GM19328 (cell line): ENCODE measurements at regions not wholly inside any gene's neighbourhood (a gene's known extent, or its start where the extent isn't known, plus 50 kb on each side); places are given as distances from the start of the nearest gene placed in this dataset.

Experiments used
- ATAC-seq: cut with Tn5 transposase; IDR thresholded peaks from one replicate; pipeline ENCODE4 v1.9.1; 2021; ENCODE audit warnings: mild to moderate bottlenecking, moderate library complexity; ENCODE audit not compliant: unreplicated experiment

DNA sequence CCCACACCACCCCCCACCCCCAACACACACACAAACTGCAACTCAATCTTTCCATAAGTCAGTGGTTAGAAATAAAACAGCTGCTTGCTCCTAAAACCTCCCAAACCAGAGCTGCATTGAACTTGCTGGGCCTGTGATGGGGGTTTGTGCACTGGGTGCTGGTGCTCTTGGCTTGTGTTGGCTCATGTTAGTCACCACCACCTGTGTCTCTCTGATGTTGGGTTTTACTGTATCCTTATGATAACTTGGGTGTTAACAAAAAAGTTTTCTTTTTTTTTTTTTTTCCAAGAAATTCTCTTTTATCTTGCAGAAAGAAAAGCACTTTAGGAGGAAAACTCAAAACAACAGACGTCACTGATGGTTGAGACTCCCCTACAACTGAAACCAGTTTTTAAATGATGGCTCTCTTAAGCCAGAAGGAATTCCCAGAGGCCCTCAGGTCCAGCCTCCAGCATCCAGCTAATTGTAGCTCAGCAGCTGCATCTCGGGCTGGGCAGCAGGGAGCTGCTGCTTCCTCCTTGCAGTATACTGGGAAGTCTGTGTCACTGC, 79.9 kb upstream of the DRD2 start:
- no peak for ATAC-seq

DNA sequence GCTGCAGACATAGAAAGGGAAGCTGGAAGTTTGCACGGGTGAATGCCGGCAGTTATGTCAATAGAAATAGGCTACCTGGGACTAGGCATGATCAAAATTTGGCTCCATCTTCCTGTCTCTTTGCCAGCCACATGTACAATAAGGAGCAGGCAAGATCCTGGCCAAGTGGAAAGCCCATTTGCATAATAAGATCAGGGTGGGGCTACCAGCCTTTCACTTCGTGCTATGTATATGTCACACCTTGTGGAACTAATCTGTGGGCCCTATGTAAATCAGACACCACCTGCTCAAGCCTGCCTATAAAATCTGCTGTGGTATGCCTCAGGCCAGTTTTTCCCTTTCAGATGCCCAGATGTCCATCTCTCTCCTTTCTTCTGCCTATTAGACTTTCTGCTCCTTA, 79.3 kb upstream of the DRD2 start:
- ATAC-seq: no peak

DNA sequence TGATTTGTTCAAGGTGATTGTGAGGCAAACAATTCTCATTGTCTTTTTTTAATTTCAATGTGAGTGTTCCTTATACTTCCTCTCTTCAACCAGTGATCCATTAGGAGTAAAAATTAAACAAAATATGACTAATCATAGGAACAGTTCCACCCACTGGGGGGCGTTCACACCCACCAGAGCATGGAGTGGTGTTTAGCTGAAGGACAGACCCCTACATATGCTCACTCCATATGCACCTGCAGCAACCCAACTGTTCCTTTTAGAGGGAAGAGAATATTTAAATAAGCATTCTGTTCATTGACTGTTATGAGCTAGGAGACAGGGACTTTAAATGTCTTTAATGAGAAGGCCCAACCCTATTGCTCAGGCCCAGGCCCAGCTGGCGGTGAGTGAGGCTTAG, 78.7 kb upstream of the DRD2 start:
- no peak for ATAC-seq

DNA sequence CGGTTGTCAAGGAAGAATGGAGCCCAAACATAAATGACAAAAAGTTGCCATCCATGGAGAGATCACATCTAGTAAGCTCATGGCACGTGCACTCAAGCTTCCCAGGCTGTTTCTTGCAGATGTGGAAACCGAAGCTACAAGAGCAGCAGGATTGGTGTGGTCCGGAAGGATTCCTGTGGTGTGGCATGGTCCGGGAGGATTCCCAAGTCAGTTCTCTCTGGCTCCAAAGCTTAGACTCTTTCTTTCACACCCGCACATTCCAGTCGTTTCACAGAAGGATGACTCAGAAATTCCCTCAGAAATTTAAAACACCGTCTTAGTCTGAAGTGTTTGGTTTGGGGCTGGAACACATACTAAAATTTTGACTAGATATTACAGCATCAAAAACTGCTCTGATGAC, 78.0 kb upstream of the DRD2 start:
- ATAC-seq: no peak

DNA sequence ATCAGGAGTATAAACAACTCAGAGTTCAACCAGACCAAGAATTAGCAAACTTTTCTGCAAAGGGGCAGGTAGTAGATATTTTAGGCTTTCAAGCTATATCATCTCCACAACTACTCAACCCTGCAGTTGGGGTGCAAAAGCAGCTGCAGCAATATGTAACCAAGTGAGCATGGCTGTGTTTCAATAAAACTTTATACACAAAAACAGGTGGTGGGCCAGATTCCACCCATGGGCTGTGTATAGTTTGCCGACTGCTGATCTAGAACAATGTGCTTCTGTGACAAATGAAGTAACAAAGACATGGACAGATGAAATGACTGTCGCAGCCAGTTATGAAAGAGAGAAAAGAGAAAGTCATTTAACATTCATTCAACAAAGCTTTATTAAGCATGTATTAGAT, 77.1 kb upstream of the DRD2 start:
- no peak for ATAC-seq

DNA sequence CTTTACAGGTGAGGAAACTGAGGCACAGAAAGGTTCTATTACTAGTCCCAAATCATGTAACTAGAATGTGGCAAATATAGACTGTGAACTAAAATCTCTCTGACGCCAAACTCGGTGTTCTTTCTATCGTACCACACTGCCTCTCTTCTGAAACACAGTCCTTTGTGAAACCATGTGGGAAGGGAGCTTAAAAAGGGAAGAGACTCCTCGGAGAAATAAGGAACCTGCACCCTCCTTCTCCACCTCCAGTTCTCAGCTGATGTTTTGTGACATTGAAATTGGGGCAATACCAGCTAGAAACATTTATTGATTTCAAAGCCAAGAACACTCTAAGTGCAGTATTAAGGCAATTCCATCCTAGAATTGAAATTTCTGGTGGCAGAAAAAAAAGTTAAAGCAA, 76.4 kb upstream of the DRD2 start:
- ATAC-seq: no peak

DNA sequence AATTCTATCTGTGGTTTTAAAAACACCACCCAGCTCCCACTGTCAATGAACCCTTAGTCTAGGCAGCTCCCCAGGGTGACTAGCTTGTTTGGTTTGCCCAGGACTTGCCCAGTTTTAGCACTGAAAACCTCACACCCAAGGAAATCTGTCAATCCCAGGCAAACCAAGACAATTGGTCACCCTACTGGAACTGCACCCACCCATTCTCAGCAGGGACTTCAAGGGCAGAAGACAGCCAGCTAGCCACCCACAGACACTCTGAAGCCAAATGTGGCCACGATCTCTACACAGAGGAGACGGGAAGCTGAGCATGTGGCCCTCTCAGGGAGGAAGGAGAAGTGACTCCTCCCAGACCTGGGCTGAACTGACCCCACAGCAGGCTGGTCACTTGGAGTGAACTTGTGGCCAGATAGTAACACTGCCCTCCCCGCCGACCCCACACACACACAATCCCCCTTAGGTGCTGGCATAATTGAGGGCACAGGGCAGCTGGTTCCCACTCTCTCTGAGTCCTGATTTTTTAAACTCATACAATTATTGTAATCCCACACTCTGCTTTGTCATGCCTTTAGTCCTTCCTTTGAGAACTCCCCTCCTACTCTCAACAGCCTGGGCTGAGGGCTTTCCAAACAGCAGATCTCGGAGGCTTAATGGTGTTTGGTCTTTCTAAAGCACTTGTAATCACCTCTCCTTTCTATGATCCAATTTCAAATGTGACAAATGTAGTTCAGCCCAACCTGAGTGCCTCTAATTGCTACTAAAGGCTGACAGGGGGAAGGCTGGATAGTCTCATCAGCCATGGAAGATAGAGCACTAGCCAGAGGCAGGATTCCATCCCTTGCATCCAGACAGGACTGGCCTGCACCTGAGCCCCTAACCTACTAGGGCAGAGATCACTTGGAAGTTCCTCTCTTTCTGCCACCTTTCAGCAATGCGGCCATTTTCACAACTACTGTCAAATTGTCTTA, 74.7 kb upstream of the DRD2 start:
- ATAC-seq: no peak

DNA sequence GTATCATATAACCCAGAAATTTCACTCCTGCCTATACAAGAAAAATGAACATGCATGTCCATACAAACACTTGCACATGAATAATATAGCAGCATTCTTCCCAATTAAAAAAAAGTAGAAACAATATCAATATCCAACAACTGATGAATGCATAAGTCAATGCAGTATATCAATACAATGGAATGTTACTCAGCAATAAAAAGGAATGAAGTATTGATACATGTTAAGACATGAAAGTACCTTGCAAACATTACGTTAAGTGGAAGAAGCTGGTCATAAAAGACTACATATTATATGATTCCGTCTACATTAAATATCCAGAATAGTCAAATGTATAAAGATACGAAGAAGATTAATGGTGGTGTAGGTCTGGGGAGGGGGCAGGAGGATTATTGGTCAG, 73.9 kb upstream of the DRD2 start:
- ATAC-seq: no peak

DNA sequence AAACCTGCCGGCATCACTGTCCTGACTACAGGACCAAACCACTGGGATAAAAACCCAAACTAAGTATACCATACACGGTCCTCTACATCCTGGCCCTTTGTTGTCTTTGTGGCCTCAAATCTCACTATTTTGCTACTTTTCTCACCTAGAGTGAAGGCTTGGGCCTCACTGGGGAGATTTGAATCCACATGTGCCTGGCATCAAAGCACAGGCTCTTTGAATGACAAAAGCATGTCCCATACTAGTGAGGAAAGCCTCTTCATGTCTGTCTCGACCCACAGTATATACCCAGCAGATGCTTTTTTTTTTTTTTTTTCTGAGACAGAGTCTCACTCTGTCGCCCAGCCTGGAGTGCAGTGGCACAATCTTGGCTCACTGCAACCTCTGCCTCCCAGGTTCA, 72.5 kb upstream of the DRD2 start:
- no peak for ATAC-seq

DNA sequence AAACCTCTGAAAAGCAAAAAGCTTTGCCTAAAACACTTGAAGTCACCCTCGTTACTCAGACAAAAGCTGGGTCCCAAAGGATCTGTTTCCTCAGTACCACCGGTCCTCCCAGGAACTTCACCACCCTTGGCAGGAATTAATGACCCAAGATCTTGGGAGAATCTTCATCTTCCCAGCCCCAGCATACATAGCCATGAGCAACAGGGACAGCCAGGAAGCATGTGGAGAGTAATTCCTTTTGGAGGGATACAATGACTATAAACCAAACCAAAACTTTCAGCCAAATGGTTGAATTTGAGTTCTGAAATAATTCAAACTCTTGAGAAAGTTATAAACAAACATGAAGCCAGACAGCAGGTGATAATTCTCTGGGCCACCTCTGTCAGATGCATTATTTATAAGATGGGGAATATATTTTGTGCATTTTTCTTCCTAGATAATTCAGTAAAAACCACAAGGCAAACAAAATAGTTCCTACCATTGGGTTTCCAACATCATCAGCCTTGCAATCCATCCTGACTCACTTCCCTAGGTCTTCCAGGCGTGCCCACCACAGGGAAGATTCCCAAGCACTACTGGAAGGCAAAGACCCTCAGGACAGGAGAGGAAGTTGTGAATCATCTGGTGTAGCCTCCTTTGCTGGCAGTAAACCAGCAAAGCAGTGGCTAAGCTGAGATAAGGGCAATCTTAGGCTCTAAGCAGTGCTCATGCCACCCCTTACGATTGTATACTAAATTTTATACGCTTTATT, 71.7 kb upstream of the DRD2 start:
- no peak for ATAC-seq

DNA sequence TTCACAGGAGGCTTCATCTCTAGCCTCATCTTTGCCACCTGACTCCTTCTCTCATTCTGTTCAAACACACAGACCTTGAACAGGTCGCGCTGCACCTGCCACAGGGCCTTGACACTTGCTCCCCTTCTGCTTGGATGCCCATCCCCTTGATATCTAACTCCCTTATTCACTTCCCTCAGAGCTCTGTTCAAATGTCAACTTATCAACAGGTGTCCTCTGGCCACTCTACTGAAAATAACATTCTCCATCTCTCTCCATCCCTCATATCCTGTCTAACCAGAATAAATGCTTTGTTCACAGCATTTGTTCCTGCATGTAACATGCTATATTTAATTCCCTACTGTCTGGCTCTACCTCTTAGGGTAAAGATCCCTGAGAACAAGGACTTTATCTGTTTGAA, 67.2 kb upstream of the DRD2 start:
- no peak for ATAC-seq

DNA sequence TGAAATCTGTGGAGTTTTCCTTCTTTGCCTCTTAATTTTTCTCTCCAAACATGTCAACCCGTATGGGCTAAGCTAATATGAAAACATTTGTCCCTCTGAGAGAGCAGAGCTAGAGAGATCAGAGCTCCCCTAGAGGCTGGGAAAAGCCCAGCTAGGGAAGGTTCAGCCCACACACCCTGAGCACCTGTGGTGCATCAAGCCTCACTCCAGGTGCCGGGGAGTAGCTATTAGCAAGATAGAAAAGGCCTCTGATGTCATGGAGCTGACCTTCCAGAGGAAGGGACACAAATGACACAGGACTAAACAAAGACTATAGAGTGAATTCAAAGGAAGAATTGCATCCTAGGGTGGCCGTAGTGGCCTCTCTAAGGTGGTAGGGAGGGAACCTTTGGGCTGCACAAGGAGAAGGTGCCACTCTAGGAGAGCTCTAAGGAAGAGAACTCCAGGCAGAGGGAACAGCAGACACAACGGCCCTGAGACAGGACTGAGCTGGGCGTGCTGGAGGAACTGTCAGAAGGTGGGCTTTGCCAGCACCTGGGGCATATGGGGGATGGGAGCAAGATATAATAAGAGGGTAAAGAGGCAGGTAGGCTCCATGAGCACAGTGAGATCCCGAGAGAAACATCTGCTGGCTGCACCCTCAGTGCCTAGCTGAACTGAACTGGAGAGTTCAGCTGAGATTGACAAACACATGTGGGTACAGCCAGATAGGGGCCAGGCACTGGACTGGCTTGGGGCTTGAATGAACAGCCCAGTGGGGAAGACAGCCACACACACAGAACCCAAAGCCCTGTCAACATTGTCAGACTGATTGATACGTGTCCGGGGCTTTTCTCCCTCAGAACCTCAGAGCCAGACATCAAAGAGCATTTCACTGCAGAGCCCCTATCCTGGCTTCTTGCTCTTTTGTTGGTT, 65.5 kb upstream of the DRD2 start:
- ATAC-seq: no peak

DNA sequence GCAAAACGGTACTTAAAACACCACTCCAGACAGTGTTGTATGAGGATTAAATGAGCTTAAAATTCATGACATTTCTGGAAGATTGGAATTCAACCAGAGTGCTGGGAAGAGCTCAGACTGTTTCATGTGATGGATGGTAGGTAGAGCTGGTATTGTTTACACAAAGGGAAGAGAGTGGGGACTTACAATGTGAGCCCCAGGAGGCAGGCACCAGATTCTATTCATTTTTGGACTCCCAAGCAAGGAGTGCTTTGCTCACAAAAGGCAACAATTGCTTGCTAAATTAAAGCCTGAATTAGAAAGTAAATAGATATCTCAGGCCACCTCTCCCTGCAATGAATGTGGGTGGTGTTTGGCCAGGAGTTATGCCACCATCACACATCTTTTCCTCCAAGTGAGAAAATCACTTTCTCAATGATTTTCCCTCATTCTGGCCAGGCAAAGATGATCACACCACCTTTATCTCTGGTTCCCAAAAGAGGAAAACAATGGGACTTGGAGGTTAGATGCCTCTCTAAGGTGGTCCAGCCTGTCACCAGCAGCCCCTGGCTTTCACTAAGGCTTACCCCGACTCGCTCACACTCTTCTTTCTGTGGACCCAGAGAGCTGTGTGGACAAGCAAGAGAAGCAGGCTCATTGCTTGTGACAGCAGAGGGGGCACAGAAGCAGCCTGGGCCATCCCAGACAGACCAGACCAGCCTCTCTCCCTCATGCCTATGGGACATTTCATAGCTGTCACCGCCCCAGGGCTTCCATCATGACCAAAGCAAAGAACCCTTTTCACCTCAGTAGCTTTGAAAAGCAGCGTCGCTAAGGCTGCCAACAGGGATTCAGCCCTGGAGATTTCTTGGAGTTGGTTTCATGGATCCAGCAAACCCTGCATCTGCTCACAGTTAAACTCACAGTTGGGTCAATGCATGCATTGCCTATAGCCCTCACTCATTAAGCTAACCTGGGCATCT, 63.5 kb upstream of the DRD2 start:
- ATAC-seq: no peak

DNA sequence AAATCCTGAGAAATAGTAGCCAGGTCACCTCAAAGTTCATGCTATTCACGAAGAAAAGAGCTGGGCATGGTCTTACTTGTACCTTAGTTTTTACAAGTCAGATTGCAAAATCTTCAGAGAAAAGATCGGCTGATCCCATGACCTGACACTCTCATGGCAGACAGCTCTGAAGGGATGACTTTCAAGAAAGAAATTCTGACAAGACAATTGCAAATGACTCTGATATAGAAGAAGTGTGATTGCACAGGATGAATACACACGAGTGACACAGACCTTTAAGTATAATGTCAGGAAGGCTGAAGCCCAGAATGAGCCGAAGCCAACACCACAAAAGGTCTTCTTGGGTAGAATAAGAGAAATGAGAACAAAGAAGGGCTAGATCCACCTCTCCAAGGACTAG, 59.4 kb upstream of the DRD2 start:
- no peak for ATAC-seq

DNA sequence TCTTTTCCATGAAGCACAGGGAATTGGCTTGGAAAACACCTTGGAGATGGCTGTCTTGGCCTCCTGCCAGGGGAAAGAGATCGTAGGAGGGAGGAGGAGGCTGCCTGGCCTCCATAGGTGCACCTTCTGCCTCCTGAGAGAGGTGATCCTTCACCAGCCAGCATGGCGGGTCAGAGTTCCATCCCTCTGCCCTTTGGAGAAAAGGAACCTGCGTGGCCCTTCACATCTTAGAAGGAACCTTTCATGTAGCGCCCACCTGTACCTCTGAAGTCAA, 58.2 kb upstream of the DRD2 start:
- ATAC-seq: no peak

DNA sequence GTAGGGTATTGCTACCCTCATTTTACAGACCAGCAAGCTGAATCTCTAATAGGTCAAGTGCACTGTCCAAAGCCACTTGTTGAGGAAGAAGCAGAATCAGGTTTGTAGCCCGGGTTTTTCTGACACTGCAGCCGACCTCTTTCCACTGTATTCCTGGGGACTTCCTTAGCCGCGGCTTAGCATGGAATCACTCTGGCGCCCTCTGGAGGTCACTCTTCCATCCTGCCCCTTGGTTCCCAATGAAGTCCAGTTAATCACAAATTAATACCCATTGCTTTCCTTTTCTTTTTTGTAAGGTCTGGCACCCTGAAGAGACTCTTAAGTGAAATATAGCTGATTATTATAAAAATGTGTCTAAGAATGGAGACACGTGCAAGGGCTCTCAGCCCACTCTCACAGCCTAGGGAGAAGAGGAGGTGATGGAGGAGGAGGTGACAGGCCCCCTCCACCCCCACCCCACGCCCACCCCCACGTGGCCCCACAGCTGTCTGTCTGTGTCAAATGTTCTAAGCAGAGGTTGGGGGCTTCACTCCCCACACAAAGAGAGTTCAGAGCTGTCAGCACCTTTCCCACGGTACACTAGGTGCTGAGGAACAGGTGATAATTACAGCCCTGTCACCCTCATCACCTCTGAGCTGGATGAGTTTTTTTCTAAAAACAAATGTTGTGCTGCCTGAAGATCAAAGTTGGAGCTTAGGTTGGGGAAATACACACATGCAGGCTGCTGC, 57.7 kb upstream of the DRD2 start:
- no peak for ATAC-seq

DNA sequence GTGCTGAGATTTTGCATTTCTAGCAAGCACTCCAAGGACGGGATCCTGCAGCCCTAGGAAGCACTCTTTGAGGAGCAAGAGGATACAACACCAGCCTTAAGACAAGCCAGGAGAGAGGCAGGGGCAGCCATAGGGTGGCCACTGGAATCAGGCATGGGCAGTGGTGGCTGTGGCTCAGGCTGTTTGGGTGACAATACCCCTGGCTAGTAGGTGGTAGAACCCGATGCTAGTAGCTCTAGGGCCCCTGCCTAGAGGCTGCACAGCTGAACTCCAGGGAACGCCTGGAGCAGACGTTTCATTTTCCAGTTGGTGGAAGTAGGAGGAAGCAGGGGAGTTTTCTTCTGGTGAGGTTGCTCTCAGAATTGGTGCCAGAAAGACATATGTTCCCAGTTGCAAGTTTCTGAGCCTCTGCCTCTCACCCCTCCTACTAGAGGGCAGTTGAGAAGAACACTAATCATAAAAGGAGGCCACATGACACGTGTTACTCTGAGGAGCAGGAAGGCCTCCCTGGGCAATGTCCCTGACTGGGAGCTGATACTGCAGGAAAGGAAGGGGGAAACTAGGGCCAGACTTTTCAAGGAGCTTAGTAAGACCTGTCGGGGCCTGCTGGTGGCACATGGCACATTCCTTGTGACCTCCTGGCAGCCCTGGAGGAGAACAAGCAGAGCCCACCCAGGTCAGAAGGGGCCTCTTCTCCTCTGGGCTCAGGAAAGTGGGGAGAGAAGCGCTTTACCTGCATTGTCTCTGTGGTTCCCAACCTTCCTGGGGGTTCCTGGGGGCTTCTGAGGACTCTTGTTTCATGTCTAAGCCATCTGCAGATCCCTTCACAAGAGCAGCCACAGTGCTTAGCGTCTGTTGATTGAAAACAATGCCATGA, 56.6 kb upstream of the DRD2 start:
- ATAC-seq: no peak

DNA sequence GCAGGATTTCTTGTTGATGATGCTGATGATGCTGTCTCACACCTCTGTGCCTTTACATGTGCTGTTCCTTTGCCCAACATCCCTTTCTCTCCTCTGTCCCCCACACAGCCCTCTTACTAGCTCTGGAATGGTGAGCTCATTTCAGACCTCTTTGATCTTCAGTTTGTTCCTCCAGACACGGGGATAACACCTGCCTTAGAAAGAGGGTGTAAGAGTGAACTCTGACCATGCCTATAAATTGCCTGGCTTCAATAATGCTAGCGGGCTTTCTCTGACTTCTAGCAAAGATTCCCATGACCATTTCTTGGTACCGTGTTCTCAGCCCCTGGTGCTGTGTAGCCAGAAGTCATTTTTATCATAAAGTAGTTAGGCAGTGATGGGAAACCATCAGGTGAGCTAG, 55.9 kb upstream of the DRD2 start:
- no peak for ATAC-seq
